Naive B cell (primary cell): ENCODE measurements at regions not wholly inside any gene's neighbourhood (a gene's known extent, or its start where the extent isn't known, plus 50 kb on each side); places are given as distances from the start of the nearest gene placed in this dataset.
"Not testable (repeated sequence)": the region's sequence is repeated elsewhere in the genome, so short reads cannot be mapped to it uniquely, and the experiment has no call there.

Experiments used
- ATAC-seq, 2 donors: fragments of 150-1000 bp; cut with Tn5 transposase; 2 replicates each; pipeline ENCODE4 v1.10.0; 2021; ENCODE audit warnings: low read depth in 2 of 2, mild to moderate bottlenecking in 2 of 2, moderate library complexity in 2 of 2
- DNase-seq: peaks from one replicate; pipeline ENCODE4 v3.0.0; 2022
- H3K27ac Mint-ChIP-seq, 6 donors: one replicate each; pipeline ENCODE4 v1.8.0; 2020 to 2022; ENCODE audit warnings: mild to moderate bottlenecking in 6 of 6, mixed read lengths in 6 of 6, moderate library complexity in 5 of 6, inconsistent platforms in 2 of 6
- H3K27me3 Mint-ChIP-seq, 3 donors: one replicate each; pipeline ENCODE4 v1.8.0; 2021 to 2022; ENCODE audit warnings: mixed read lengths in 3 of 3, mild to moderate bottlenecking in 1 of 3
- H3K36me3 Mint-ChIP-seq, 2 donors: one replicate each; pipeline ENCODE4 v1.8.0; 2020 to 2022; ENCODE audit warnings: mixed read lengths in 2 of 2, inconsistent platforms in 1 of 2, mild to moderate bottlenecking in 1 of 2
- H3K4me1 Mint-ChIP-seq, 3 donors: one replicate each; pipeline ENCODE4 v1.8.0; 2020 to 2022; ENCODE audit warnings: mixed read lengths in 3 of 3, inconsistent platforms in 1 of 3, mild to moderate bottlenecking in 1 of 3, moderate library complexity in 1 of 3
- H3K4me3 Mint-ChIP-seq, 8 donors: one replicate each; pipeline ENCODE4 v1.8.0; 2020 to 2022; ENCODE audit warnings: mild to moderate bottlenecking in 8 of 8, mixed read lengths in 8 of 8, moderate library complexity in 8 of 8, inconsistent platforms in 2 of 8
- H3K9me3 Mint-ChIP-seq, 7 donors: one replicate each; pipeline ENCODE4 v1.8.0; 2020 to 2022; ENCODE audit warnings: mixed read lengths in 7 of 7, mild to moderate bottlenecking in 5 of 7, inconsistent platforms in 2 of 7, moderate library complexity in 1 of 7

DNA sequence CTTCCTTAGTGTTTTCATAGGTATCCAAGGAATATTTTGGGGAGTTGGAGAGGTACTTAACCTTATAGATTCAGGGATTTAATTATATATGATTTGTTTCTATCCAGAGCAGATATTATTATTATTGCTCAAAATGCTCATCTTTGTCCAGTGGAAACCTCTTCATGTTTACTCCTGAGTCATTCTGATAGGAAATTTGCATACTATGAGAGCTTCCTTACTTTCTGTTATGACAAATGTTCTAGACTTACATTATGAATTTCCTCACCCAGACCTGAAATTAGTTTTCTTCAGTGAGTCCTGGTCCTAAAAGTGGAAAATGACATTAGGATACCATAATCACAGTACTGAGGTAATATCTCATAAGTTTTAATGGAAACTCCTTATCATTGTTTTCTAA is 57.5 kb upstream of the PLPPR5 start:
- no peaks in the 10 kb centered on the region for H3K4me1 Mint-ChIP-seq
- H3K27me3 Mint-ChIP-seq, result peaks cover 0 to 4% (median 0%) of the 10 kb centered on the region in 3 donors
- no peak overlapping the region for H3K27ac Mint-ChIP-seq
- no peaks in the 10 kb centered on the region for H3K36me3 Mint-ChIP-seq
- no peak for ATAC-seq
- peaks cover 0 to 2% (median 0%) of the 10 kb centered on the region in 7 donors for H3K9me3 Mint-ChIP-seq
- no peak for DNase-seq
- H3K4me3 Mint-ChIP-seq, result no peak overlapping the region

DNA sequence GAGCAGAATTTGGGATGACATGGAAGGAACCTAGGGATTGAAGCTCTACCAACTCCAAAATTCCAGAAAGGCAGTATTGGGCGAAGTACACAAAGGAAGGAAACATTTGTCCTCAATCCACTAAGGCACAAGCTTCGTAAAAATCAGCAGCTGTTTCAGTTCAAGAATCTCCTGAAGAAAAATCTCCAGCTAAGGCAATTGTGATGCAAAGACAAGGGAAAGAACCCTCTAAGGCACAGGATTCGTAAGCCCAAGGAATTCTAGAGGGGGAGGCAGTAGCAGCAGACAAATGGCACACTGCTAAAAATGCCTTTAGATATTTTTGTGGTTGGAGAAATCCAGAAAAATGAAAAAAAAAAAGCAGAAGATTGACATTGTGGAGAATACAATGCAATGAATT is 64.5 kb upstream of the PLPPR5 start:
- DNase-seq (no peak), ATAC-seq (no peak)
- H3K27ac Mint-ChIP-seq, result no peak overlapping the region
- no peaks in the 10 kb centered on the region for H3K36me3 Mint-ChIP-seq
- H3K4me3 Mint-ChIP-seq, result no peak overlapping the region
- no peaks in the 10 kb centered on the region for H3K4me1 Mint-ChIP-seq
- peaks cover 0 to 8% (median 0%) of the 10 kb centered on the region in 3 donors for H3K27me3 Mint-ChIP-seq
- peaks cover 0 to 2% (median 0%) of the 10 kb centered on the region in 7 donors for H3K9me3 Mint-ChIP-seq

DNA sequence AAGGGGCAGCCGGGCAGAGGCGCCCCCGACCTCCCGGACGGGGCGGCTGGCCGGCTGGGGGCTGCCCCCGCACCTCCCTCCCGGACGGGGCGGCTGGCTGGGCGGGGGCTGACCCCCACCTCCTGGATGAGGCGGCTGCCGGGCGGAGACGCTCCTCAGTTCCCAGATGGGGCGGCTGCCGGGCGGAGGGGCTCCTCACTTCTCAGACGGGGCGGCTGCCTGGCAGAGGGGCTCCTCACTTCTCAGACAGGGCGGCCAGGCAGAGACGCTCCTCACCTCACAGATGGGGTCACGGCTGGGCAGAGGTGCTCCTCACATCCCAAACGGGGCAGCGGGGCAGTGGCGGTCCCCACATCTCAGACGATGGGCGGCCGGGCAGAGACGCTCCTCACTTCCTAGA is 73.9 kb upstream of the PLPPR5 start:
- not testable (repeated sequence) for H3K4me1 Mint-ChIP-seq, H3K36me3 Mint-ChIP-seq, ATAC-seq, DNase-seq, H3K27ac Mint-ChIP-seq, H3K4me3 Mint-ChIP-seq
- Mint-ChIP-seq H3K27me3 (peaks cover 0 to 11% (median 0%) of the 10 kb centered on the region in 3 donors), H3K9me3 (peaks cover 0 to 10% (median 5%) of the 10 kb centered on the region in 7 donors)

DNA sequence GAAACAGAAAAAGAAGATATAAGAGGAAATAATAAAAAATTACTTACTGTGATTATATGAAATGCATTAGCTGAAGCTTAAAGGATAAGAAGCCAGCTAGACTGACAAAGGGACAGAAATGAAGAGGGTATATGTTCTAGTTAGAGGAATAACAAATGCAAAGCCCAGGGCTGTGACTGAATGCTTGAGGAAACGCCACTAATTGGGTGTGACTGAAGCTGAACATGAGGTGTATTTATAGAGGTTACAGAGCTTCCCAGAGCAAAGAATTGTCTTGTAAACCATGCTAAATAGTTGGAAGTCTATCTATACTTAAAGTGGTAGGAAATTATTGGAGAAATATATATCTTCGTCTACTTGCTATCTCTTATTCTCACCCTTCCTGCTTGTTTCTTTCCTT is 77.7 kb upstream of the PLPPR5 start:
- H3K4me1 Mint-ChIP-seq, result no peaks in the 10 kb centered on the region
- DNase-seq (no peak), ATAC-seq (no peak)
- no peaks in the 10 kb centered on the region for H3K36me3 Mint-ChIP-seq
- H3K9me3 Mint-ChIP-seq, result peaks cover 0 to 7% (median 0%) of the 10 kb centered on the region in 7 donors
- peaks cover 0 to 10% (median 0%) of the 10 kb centered on the region in 3 donors for H3K27me3 Mint-ChIP-seq
- no peak overlapping the region for H3K4me3 Mint-ChIP-seq
- H3K27ac Mint-ChIP-seq, result no peak overlapping the region

DNA sequence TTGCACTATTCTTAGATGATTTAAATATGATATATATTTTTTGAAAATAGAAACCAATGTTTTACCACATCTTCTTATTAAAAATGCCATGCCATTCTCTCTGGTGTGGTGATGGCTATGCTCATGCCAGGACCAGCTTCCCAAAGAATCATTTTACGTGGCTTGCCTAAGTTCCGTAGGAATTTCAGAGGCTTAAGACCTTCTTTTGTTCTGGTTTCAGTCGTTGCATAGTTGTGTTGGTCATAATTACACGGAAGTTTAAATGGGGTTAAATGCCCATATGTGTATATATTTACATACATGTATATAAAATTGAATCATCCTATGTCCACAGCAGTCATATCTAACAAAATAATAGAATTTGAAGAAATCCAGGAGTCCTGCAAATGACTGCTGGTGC is 78.7 kb upstream of the PLPPR5 start:
- no peak overlapping the region for H3K27ac Mint-ChIP-seq
- H3K27me3 Mint-ChIP-seq, result peaks cover 0 to 10% (median 0%) of the 10 kb centered on the region in 3 donors
- ATAC-seq, result no peak
- no peak for DNase-seq
- H3K4me3 Mint-ChIP-seq, result no peak overlapping the region
- H3K36me3 Mint-ChIP-seq, result no peaks in the 10 kb centered on the region
- no peaks in the 10 kb centered on the region for H3K4me1 Mint-ChIP-seq
- peaks cover 0 to 10% (median 4%) of the 10 kb centered on the region in 7 donors for H3K9me3 Mint-ChIP-seq

DNA sequence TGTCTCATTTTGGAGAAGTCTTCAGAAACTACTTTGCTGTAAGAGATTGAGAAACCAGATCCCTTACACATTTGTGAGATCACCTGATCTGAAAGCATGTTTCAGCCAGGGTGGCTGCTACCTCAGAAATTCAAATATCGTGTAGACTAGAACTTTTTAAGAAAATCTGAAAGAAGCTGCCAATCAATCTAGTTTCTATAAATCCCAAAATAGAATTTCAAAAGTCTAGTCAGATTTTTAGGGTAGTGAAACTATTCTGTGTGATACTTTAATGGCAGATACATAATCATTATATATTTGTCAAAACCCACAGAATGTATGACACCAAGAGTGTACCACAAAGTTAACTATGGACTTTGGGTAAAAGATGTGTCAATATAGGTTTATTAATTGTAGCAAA is 79.9 kb upstream of the PLPPR5 start:
- H3K4me3 Mint-ChIP-seq, result no peak overlapping the region
- ATAC-seq, result no peak
- peaks cover 2 to 10% (median 5%) of the 10 kb centered on the region in 7 donors for H3K9me3 Mint-ChIP-seq
- H3K27me3 Mint-ChIP-seq, result peaks cover 0 to 10% (median 0%) of the 10 kb centered on the region in 3 donors
- DNase-seq, result no peak
- no peak overlapping the region for H3K27ac Mint-ChIP-seq
- no peaks in the 10 kb centered on the region for H3K4me1 Mint-ChIP-seq
- no peaks in the 10 kb centered on the region for H3K36me3 Mint-ChIP-seq

DNA sequence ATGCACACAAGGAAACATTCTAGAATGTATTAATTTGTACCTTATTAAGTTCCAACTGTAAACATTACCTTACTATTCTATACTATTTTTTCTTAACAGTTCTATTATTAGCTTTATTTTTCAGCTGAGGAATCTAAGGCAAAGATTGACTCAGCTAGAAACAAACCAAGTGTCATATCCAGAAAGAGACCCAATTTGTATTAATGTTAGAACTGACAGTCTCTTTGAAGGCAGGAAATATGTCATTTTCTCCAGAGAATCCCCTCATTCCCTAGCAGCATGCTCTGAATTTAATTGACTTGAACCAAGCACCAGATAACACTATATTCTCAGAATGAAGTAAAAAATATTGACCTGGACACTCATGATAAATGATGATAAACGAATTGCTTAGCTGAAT is 81.4 kb upstream of the PLPPR5 start:
- DNase-seq, result no peak
- no peak for ATAC-seq
- Mint-ChIP-seq H3K36me3 (no peaks in the 10 kb centered on the region), H3K9me3 (peaks cover 3 to 15% (median 8%) of the 10 kb centered on the region in 7 donors), H3K4me1 (no peaks in the 10 kb centered on the region), H3K4me3 (no peak overlapping the region), H3K27me3 (peaks cover 0 to 10% (median 0%) of the 10 kb centered on the region in 3 donors), H3K27ac (no peak overlapping the region)

DNA sequence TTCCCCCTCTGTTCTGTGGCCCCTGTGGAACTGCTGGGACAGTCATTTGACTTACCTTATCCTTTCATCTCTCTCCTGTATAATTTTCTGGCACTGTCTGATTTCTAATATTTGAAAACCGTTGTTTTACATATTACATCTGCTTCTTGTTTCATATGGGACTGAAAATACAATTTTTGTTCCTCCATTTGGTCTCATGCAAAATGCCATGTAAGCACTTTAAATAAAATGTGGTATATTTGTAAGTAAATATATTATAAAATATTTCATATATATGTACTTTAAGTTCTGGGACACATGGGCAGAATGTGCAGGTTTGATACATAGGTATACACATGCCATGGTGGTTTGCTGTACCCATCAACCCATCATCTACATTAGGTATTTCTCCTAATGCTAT is 93.9 kb upstream of the PLPPR5 start:
- H3K9me3 Mint-ChIP-seq, result peaks cover 5 to 42% (median 16%) of the 10 kb centered on the region in 7 donors
- H3K27ac Mint-ChIP-seq, result no peak overlapping the region
- H3K4me3 Mint-ChIP-seq, result no peak overlapping the region

DNA sequence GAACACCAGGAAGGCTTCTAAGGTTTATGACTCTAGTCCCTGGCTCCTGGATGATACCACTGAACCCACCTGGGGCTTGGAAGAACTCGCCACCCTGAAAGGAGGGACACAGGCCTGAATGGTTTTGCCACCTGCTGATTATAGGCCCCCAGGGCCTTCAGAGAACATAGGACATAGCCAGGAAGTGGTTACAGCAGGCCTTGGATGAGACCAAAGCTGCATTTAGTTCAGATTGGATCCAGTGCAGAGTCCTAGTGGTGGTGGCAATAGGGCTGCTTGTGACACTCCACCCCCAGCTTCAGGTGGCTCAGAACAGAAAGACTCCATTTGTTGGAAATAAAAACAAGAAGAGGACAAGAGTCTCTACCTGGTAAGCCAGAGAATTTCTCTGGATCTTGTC is 101.6 kb upstream of the PLPPR5 start:
- no peak overlapping the region for H3K27ac Mint-ChIP-seq
- no peak for DNase-seq
- ATAC-seq, result no peak
- H3K27me3 Mint-ChIP-seq, result peaks cover 0 to 9% (median 0%) of the 10 kb centered on the region in 3 donors
- H3K4me3 Mint-ChIP-seq, result no peak overlapping the region
- H3K4me1 Mint-ChIP-seq, result no peaks in the 10 kb centered on the region
- H3K36me3 Mint-ChIP-seq, result no peaks in the 10 kb centered on the region
- peaks cover 0 to 4% (median 0%) of the 10 kb centered on the region in 7 donors for H3K9me3 Mint-ChIP-seq

More for the DNA sequence above, 93.9 kb upstream of the PLPPR5 start:
- ATAC-seq (no peak), DNase-seq (no peak)
- Mint-ChIP-seq H3K4me1 (no peaks in the 10 kb centered on the region), H3K36me3 (peaks cover 0 to 8% of the 10 kb centered on the region in 2 donors), H3K27me3 (peaks cover 0 to 7% (median 0%) of the 10 kb centered on the region in 3 donors)

DNA sequence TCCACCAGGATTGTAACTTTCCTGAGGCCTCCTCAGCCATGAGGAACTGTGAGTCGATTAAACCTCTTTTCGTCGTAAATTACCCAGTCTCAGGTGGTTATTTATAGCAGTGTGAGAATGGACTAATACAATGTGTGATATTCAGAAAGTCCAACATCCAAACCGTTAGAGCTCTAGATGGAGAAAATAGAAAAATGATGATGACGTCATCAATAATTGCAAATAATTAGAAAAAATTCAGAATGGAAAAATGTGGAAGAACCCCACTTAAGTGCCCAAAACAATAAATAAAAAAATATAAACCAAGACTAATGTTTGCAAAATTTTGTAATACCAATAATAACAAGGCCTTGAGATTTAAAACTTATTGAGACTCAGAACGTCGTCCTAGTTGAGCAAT is 103.0 kb upstream of the PLPPR5 start:
- Mint-ChIP-seq H3K9me3 (peaks cover 0 to 4% (median 1%) of the 10 kb centered on the region in 7 donors), H3K4me3 (no peak overlapping the region), H3K4me1 (no peaks in the 10 kb centered on the region), H3K27me3 (peaks cover 0 to 8% (median 0%) of the 10 kb centered on the region in 3 donors), H3K36me3 (no peaks in the 10 kb centered on the region), H3K27ac (peak overlapping the region in 1 of 6 donors; percentile 21)
- ATAC-seq, result no peak
- DNase-seq, result no peak

DNA sequence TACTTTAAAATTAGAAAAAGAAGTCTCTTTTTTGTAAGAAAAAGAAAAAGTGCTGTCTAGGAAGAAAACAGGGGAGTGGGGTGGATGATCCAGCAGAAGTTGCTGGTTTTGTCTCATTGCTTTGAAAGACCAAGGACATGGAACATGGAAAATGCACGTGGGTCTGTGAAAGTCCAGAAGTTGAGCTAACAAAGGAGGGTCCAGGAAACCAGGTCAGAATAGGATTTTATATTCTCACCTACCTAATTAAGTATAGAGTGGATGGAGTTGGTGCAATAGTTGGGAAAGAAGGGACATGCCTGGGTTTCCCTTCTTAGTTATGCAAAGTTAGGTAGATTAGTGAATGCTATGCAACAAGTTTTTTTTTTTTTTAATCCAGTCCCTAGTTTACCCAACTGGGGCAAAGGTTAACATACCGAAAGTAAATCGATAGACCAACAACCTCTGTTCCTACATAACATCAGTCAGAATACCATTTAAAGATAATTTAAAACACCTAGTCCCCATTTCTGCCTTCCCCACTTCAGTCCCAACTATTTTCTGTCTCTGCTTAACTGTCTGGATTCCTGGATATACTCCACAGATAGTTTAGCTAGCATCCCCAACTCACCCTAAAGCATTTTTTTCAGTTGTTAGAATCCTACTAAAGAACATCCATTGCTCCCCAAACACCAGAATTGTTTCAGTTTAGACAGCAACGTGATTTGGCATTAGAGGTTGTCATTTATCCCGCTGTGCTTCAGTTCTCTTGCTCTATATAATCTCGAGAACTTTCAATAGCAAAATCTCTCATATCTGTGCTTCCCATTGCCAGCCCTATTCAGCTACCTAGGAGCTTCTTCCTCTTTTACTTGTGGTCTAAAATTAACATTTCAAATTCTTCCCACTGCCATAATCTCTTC is 105.7 kb upstream of the PLPPR5 start:
- Mint-ChIP-seq H3K27ac (peak overlapping the region in 1 of 6 donors; percentile 36), H3K36me3 (no peaks in the 10 kb centered on the region), H3K4me3 (no peak overlapping the region), H3K4me1 (no peaks in the 10 kb centered on the region), H3K9me3 (peaks cover 0 to 14% (median 4%) of the 10 kb centered on the region in 7 donors), H3K27me3 (peaks cover 0 to 8% (median 0%) of the 10 kb centered on the region in 3 donors)
- ATAC-seq, result no peak
- no peak for DNase-seq

DNA sequence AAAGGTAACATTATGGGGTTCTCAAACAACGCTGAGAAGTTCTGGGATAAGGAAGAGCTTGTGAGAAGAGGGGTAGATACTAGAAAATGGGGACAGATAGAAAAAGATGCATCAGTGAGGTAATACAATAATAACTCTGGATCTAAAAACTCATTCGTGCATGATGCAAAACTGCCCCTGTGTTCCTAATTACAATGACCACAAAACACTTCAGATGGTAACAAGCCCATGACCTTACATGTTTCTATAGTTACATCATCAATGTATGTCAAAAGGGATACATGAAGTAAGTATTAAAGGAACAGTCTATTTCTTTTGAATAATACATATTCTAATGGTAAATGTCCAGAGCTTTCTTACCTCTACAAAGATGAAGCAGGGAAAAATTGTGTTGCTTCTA is 110.6 kb upstream of the PLPPR5 start:
- no peaks in the 10 kb centered on the region for H3K27me3 Mint-ChIP-seq
- DNase-seq (no peak), ATAC-seq (no peak)
- H3K9me3 Mint-ChIP-seq, result peaks cover 0 to 14% (median 1%) of the 10 kb centered on the region in 7 donors
- H3K27ac Mint-ChIP-seq, result no peak overlapping the region
- H3K4me3 Mint-ChIP-seq, result no peak overlapping the region
- H3K4me1 Mint-ChIP-seq, result no peaks in the 10 kb centered on the region
- no peaks in the 10 kb centered on the region for H3K36me3 Mint-ChIP-seq

DNA sequence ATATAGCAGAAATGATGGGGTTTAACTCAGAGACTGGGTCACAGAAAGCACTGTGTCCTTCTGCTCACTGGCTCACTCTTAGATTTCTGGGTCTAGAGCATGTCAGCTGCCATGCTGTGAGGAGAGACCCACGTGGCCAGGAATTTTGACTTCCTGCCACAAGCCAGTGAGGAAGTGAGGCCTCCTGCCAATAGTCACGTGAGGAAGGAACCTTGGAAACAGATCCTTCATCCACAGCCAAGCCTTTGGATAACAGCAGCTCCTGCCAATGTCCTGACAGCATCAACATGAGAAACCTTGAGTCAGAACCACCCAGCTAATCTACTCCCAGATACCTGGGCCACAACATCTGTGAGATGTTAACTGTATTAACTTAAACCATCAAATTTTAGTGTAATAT is 114.5 kb upstream of the PLPPR5 start:
- no peak overlapping the region for H3K27ac Mint-ChIP-seq
- H3K36me3 Mint-ChIP-seq, result no peaks in the 10 kb centered on the region
- ATAC-seq, result no peak
- no peaks in the 10 kb centered on the region for H3K27me3 Mint-ChIP-seq
- DNase-seq, result no peak
- no peak overlapping the region for H3K4me3 Mint-ChIP-seq
- peaks cover 0 to 5% (median 0%) of the 10 kb centered on the region in 7 donors for H3K9me3 Mint-ChIP-seq
- H3K4me1 Mint-ChIP-seq, result no peaks in the 10 kb centered on the region

DNA sequence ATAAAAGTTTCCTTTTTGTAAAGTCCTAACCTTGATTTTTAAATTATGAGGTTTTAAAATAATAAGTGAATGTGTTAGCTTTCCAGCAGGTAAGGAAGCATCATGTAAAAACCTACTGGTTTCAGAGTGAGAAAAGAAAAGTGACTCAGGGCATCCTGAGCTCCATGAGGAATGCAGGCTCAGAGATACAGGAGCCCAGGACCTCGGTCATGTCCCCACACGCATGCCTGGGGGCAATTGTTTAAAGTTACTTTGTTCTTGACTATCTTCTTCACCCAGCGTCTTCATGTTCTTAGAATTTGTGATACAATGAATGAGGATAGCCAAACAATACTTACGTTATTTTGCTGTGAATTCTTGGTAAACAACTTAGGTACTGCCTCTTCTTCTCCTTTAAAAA is 117.4 kb upstream of the PLPPR5 start:
- DNase-seq, result no peak
- Mint-ChIP-seq H3K27me3 (no peaks in the 10 kb centered on the region), H3K4me3 (no peak overlapping the region), H3K4me1 (no peaks in the 10 kb centered on the region), H3K36me3 (no peaks in the 10 kb centered on the region), H3K9me3 (peaks cover 0 to 12% (median 2%) of the 10 kb centered on the region in 7 donors), H3K27ac (no peak overlapping the region)
- no peak for ATAC-seq
